ENCODE measurements at regions not wholly inside any gene's neighbourhood (a gene's known extent, or its start where the extent isn't known, plus 50 kb on each side); places are given as distances from the start of the nearest gene placed in this dataset.

GRCh38 chrX:25558137-25558536 is 542.4 kb upstream of the ARX start:
- TF ChIP-seq IKZF2 (IDR thresholded peaks at IDR 0.05) (no peak), CTCF (IDR thresholded peaks at IDR 0.05 in 2 of 3, conservative IDR thresholded peaks at IDR 0.05 in 1 of 3; ENCODE audit: control insufficient read depth in 2 of 3, extremely low read depth in 1 of 3, insufficient read depth in 1 of 3, low read depth in 3 of 3, low read length in 3 of 3) (no peak)
